Hematopoietic multipotent progenitor cell treated with erythropoietin and hydrocortisone succinate and interleukin-3 and kit ligand, for 4 days (in vitro differentiated cells): ENCODE measurements at regions not wholly inside any gene's neighbourhood (a gene's known extent, or its start where the extent isn't known, plus 50 kb on each side); places are given as distances from the start of the nearest gene placed in this dataset.

Source experiments
- DNase-seq: peaks from one replicate; pipeline ENCODE4 v3.0.0-alpha.2; 2015

DNA sequence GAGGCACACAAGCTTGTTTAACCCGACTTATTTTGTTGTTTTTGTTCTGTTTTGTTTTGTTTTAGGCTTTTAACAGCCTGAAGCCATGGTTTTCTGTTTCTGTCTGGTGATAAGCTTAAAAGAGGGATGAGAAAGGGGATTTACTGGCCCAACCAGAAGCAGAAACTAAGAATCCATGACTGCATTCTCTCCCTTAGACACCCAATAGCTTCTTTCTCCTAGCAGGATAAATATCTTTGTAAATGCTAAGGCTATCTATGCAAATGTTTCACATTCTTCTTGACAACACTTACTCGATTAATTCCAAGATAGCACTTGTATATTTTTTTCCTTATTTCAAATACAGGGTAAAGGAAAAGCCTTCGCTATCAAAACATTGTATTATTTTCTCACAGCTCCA lies 53.7 kb upstream of the SMAD1 start:
- no peak for DNase-seq

DNA sequence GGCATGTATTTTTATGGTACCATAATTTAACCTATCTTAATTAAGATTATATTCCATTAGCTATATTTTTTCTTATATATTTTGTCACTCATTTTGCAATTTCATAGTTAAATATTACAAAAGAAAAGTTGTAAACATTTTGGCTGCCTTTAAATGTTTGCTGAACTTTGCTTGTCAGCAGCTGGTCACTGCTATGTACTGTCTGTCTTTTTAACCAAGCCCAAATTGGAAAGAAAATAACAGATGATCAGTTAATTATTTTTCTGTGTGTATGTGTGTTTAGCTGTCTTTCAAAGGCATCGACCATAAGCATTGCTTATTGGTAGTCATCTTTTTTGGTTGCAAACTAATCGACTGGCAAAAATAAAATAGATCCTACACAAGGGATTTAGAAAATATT lies 54.4 kb upstream of the SMAD1 start:
- no peak for DNase-seq

DNA sequence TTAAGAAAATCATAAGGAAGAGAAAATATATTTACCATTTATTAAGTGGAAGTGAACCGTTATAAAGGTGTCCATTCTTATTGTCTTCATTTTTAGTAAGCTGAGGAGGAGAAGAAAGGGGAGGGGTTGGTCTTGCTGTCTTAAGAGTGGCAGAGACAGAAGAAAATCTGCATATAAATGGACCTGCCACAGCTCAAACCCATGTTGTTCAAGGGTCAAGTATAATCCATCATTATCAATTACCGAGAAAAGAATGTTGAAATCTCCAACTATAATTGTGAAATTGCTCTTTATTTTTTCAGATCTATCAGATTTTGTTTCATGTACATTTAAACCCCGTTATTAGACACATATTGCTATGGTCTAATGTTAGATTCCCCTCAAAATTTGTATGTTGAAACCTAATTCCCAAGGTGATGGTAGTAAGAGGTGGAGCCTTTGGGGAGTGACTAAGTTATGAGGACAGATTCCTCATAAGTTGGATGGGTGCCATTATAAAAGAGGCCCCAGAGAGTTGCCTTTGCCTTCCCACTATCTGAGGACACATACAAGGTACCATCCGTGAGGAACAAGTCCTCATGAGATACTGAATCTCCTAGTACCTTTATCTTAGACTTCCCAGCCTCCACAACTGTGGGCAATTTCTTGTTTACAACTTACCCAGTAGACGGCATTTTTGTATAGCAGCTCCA lies 58.5 kb upstream of the SMAD1 start:
- DNase-seq = no peak

DNA sequence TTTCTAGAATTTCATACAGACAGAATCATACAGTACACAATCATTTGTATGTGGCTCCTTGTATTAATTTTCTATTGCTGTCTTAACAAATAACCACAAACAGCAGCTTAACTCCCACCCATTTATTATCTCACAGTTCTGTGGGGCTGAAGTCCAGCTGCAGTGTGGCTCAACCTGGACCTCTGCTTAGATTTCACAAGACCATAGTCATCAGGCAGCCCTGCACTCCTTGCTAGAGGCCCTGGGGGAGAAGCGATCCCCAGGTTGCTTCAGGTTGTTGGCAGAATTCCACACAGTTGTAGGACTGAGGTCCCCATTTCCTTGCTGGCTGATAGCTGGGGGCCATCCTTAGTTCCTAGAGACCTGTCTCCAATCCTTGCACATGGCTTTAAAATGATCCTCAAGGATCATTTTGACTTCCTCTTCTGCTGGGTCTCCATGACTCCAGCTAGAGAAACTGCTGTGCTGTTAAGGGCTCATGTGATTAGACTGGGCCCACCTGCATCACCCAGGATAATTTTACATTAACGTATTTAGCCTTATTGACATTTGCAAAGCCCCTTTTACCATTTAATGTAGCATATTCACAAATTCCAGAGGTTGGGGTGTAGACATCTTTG lies 60.9 kb upstream of the SMAD1 start:
- no peak for DNase-seq

DNA sequence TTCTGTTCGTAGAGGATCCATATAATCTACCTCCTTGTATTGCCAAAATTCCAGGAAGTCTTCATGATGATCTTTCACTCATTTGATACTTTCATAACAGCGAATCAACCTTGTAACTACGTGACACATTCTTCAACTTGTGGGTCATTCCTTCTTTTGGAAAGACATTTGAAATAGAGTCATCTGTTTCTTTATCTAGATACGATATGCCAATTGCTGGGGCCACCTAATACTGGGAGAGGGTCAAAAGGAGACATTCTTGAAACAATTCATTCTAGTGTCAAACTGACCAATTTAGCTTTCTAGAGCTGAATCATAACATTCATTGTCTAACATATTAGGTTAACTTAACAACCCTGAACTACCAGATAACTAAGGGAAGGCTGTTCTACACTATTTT lies 62.9 kb upstream of the SMAD1 start:
- no peak for DNase-seq

DNA sequence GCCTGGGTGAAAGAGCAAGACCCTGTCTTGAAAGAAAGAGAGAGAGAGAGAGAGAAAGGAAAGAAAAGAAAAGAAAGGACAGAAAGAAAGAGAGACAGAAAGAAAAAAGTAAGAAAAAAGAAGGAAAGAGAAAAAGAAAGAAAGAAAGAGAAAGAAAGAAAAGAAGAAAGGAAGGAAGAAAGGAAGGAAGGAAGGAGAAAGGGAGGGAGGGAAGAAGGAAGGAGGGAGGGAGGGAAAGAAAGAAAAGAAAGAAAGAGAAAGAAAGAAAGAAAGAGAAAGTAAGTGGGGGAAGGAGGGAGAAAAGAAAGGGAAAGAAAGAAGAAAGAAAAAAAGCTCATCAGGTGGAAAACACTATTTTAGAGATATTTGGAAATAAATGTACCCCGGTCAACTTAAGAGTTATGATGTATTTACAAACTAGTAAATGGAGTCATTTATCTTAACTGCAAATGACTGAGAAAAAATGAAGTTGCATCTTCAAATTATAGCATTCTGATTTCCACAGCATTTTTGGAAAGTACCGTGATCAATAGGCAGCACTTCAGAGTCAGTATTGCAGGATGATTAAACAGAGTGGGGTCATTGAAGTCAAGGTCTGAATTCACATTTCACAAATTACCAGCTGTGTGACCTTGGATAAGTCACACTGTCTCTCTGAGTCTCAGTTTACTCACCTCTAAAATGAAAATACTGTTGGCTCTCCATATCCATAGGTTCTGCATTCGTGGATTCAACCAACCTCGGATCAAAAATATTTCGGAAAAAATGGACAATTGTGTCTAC lies 64.1 kb upstream of the SMAD1 start:
- no peak for DNase-seq

DNA sequence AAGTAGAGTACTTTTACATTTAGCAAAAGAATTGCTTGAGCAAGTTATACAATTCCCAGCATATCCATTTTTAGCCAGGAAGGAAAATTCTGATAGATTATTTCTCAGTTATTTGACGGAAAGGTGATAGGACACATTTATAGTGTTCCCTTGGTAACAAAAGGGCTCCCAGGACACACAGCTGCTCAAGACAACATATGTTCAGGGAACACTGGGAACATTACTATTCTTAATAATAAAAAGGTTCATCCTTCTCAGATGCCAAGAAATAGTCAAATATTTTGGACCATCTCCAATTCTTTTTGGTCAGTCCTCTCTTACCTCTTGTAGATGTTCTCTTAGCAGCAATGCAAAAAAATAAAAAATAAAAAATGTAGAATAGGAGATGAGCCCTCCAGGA lies 66.8 kb upstream of the SMAD1 start:
- DNase-seq = no peak

DNA sequence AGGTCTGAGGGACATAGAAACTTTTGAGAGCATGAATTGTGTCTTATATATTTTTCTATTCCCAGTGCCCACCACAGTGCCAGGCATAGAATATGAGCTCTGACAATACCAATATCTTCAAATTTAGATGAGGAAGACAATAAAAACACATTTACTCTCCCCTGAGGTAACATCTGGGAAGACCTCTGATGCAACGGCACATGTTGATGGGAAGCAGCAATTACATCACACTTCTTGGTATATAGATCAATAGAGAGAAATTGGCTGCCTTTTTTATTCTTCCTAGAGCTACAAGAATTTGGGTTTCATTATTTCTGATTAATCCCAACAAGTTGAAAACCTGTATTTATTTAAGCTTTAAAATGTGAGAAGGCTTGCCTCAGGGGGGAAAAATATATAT lies 67.4 kb upstream of the SMAD1 start:
- no peak for DNase-seq

DNA sequence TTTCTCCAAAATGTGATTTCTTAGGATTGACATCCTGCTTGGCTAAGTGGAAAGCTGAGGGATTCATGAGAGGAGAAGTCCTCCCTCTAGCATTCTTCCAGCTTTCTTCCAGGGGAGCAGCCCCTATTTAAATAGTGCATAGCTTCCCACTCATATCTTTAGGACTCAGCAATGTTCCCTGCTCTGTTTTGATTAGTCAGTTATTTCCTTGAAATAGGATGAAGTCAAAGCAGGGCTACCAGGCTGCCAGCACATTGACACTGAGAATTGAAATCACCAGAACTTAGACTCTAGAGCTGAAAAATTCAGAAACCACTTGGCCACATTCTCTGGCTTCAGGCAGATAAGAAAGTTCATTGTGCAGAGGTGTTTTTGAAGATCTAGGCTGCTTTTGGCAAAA lies 74.7 kb upstream of the SMAD1 start:
- DNase-seq = no peak

DNA sequence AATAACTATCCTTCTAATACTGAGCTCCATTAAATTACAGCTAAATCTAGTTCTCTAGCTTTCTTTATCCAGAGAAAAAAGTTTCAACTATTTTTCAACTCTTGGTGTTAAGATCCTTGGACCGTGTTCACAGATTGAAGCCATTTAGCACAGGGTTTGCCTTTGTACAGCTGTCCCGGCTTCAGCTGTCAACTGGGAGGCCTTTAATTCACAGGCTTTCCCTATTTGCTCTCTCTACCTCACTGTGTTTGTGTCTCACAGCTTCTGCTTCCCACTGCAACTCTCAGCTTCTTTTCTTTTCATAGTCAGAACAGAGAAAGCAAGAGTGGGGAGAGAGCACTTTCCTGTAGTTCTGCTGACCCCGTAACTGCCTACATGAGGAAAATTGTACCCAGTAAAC lies 76.9 kb upstream of the SMAD1 start:
- no peak for DNase-seq

DNA sequence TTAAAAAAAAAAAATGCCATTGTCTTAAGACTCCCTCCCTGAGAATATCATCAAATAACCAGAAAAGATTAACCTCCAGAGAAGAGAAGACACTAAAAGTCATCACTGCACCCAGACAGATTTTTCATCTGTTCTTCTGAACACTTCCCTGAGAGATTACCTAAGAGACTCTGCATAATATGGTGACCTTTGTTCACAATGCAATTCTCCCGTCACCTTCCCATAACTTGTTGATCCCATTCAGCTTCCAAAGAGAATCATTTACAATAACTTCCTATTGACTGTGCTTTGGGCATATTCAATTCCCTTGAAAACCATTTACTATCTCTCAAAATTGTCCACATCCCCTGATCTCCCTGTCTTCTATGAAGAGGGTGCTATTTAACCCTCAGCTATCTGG lies 85.1 kb upstream of the SMAD1 start:
- DNase-seq = no peak

DNA sequence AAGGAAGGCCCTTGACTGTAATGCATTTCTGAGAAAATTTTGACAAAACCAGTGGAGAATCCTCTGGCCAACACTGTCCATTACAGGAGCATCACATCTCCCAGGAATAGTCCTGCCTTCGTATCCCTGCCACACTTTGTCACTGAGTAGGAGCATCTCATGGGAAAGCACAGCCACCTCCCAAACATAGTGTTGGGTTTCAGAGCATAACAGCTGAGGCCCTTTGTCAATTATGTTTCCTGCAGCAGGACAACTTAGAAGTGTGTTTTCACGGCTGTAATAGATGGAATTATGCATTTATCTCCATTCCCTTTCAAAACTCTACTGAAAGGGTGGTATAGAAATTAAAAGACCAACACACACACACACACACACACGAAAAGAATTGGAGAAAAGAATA lies 91.1 kb upstream of the SMAD1 start:
- no peak for DNase-seq

DNA sequence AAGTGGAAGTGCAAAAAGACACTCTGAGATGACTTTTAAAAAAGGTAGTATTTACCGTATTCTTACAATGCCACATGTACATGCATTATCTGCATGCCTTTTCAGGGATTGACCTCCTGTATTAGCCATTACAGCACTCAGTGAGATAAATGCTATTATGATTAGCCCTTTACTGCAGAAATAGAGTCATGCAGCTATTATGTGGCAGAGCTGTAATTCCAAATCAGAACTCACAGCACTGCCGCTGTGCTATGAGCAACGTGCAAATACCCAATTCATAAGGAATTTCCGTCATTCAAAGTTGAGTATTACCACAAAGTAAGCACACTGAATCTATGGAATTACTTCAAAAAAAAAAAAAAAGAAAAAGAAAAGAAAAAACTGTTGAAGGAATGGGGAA lies 92.1 kb upstream of the SMAD1 start:
- no peak for DNase-seq

DNA sequence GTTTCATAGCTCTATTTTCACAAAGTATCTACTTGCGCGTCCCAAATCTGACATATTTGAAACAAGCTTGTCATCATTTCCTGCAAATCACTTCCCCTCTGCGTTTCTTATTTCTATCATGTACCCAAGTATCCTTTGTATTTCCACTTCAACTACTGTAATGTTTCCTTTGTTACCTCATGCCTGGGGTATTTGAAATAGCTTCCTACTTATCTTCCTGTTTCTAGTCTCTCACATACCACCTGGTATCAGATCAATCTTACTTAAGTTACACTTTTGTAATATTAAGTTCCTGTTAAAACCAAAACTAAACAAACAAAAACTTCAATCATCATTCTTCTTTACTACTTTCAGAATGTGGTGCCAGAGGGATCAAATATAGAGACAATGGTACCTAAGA lies 93.6 kb upstream of the SMAD1 start:
- DNase-seq = no peak

DNA sequence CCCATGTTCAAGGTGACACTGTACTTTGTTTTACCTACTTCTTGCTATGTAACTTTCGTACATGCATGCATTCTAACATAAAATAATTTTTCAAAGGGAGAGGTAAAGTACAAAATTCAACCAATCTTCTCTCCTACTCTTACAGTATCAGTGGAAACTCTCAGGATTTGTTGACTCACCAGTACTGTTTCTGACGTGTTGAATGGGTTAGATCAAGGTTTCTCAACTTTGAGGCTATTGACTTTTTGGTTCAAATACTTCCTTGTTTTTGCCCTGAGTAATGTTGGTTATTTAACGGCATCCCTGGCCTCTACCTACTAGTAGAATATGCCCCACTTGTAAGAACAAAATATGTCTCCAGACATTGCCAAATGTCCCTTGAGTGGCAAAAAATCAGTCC lies 94.6 kb upstream of the SMAD1 start:
- no peak for DNase-seq

DNA sequence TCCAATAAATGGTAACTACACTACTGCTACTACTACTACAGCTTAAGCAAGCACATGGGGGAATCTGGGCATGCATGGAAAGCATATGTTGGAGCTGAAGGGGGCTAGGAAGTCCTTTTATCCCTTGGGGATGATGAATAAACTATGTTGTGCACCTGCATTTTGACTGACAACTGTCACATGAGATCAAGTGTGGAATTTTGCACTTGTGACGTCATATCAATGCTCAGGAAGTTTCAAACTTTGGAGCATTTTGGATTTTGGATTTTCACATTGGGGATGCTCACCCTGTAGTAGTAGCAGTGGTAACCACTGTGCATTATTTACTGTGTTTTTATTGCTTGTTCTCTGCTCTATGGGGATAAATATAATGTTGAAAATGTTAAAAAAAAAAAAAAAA lies 100.5 kb upstream of the SMAD1 start:
- no peak for DNase-seq

DNA sequence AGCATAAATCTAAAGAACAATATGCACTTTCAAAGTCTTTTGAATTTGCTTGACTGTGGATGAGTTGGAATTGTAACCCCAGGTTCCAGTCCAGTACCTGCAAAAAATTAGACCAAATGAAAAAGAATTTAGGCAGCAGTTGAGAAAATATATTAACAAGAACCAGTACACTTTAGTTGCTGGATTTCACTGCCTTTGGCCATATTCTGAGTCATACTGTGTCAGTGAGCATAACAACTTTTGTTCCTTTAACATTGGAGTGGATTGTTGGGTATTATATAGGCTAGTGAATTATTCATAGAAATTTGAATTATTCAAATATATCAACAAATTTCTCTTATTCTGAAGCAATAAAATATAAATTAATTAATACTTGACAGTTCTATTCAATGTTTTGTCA lies 101.5 kb upstream of the SMAD1 start:
- no peak for DNase-seq

DNA sequence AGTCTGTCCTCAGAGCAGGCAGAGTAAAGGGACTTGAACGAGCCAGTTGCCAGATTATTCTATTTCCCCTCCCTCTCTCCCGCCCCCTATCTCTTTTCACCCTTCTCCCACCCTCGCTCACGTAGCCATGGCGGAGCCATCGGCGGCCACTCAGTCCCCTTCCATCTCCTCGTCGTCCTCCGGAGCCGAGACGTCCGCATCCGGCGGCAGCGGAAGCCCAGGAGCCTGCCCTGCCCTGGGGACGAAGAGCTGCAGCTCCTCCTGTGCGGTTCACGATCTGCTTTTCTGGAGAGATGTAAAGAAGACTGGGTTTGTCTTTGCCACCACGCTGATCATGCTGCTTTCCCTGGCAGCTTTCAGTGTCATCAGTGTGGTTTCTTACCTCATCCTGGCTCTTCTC lies 106.2 kb upstream of the SMAD1 start:
- DNase-seq = no peak

DNA sequence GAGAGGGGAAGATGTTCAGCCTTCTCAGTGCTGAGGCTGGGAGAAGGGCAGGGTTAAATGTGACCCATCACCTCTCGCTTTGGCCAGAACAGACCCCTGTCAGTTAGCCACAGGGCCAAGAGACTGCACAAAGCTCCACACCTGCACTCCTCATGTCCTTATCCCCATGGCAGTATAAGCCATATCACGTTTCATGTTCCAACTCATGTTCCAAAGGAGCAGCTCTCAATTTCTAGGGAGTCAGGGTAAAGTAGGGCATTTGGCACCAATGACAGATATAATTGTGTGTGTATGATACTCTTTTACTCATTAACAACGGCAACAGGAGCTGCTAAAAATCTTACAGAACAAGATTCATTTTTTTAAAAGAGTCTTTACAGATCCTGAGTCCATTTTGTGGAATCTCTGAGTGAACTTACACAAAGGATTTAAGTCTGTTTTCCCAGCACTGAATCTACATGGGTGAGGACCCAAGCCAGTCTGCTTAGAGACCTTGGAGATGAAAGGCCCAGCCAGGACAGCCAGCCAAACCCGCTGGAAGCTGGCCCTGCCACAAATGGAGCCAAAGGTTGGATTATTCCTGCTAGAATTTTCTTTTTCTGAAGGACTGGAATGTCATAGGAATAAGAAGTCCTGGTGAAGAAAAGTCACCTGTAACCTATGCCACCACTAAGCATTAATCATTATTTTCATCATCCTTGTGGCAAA lies 129.1 kb upstream of the SMAD1 start:
- no peak for DNase-seq

DNA sequence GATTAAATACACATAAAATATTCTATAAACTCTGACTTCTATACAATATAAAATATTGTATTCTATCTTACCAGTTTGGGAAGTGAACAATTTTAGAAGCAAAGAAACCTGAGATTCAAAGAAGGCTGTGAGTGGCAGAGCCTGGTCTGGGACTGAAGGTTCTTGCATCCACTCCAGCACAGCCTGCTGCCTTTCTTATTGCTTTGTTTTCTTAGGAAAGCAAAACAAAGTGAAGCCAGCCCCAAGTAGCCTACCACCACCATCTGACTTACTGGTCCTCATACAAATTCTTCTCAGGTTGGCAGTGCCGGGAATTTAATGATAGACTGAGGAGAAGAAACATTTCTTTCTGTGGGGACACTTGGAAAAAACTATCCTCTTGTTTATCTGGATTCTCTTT lies 129.7 kb upstream of the SMAD1 start:
- DNase-seq = no peak

DNA sequence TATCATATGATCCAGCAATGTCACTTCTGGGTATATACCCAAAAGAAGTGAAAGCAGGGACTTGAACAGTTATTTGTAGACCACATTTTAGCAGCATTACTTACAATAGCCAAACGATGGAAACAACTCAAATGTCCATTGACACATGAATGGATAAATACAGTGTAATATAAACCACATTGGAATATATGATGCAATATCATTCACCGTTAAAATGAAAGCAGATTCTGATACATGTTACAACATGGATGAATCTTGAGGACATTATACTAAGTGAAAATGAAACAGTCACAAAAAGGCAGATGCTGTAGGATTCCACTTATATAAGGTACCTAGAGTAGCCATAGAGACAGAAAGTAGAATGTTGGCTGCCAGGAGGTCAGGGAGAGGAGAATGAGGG lies 130.5 kb upstream of the SMAD1 start:
- no peak for DNase-seq

DNA sequence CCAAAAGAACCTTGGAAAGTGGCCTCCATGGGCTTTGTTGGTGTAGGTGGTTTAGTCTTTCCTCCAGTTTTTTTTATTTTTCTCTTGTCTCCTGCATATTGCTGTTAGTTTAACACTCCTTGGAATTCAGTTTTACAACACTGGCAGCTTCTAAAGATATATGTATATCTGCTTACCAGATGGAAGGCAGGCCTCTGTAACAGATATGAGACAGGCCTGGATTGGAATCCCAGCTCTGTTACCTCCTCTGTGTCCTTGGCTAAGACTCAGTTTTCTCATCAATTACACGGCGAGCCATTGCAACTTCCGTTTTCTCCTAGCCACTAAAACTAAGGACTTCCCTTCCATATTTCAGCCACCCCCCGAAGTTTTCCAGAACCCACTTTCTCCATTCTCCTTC lies 133.4 kb upstream of the SMAD1 start:
- no peak for DNase-seq

DNA sequence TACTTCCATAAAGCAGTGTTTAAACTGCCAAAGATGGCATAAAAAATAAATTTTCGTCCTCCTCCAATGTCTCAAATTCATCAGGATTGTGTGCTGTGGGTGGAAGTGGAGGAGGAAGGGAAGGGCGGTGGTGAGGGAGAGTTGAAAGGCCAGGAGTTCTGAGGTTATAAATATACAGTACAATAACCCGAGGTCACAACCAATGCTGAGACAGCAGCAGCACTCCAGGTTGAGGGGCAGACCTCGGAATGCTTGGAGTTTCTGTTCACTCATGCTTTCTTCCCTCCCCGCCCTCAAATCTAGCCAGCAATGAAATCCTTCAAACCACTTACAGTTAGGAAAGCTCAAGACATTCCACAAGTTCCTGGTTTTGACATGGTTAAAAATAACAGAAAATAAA lies 134.0 kb upstream of the SMAD1 start:
- no peak for DNase-seq

DNA sequence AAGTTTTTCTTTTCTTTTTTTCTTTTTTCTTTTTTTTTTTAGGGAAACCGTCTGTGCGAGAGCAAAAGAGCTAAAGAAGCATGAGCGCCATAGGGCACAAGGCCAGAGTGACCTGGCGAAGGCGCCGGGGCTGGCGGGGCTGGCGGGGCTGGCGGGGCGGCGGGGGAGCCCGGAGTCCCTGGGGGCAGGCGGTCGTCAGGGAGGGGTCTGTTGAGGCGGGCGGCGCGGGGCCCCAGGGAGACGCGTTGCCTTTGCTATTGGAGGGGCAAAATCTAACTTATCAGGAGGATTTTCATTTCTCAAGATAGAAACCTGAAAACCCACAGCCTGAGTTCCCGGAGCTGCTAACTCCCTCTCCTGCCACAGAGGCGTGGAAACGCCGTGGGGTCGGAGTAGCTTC lies 135.6 kb upstream of the SMAD1 start:
- DNase-seq = no peak
